ENCODE measurements at regions not wholly inside any gene's neighbourhood (a gene's known extent, or its start where the extent isn't known, plus 50 kb on each side); places are given as distances from the start of the nearest gene placed in this dataset.
"Not testable (repeated sequence)": the region's sequence is repeated elsewhere in the genome, so short reads cannot be mapped to it uniquely, and the experiment has no call there.

DNA sequence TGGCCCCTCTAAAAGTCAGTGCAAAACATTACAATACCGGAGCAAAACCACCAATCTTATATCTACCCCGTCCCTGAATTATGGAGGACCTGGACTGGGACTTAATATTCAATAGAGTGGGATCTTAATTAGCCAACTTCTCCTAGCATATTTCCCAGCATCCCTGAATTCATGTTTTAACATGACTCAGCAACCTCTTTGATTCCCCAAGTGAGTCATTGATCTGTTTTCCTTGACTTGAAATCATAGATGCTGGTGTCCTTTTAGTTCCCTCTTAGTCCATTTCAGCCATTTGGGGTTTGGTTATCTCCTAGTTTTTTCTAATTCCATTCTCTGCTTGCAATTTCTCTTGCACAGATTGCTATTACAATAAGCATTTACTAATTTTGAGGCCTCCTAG lies 677.7 kb upstream of the CELF4 start:
- no peak for DNase-seq

DNA sequence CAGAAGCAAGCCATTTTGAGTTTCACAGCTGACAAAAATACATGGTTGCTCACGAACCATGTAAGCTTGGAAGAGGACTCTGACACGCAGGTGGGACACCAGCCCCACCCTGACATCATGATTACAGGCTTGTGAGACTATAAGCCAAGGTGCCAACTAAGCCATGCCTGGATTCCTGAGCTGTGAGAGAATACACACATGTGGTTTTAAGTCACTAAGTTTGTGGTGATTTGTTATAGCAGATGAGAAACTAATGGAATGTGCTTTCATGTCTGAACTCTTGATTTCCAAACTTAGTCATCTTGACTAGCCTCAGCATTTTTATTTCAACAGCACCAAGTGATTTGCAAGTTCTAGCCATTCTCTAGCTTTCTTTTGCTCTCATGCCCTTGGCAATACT lies 676.1 kb upstream of the CELF4 start:
- no peak for DNase-seq

DNA sequence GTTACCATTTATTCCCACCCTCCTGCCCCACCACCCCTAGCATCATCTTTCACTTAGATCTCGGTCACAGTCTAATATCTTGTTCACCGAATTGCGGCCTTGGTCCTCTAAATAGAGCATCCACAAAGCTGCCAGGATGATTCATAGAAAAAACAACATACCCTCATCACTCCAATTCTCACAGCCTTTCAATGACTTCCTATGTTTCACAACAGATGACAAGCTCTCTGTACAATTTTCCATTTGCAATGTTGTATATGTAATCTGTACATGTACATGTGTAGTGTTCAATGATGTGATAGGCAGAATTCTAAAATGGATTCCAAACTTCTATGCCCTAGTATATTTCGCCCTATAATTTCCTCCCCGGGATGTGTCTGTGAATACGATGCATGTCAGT lies 675.6 kb upstream of the CELF4 start:
- no peak for DNase-seq

DNA sequence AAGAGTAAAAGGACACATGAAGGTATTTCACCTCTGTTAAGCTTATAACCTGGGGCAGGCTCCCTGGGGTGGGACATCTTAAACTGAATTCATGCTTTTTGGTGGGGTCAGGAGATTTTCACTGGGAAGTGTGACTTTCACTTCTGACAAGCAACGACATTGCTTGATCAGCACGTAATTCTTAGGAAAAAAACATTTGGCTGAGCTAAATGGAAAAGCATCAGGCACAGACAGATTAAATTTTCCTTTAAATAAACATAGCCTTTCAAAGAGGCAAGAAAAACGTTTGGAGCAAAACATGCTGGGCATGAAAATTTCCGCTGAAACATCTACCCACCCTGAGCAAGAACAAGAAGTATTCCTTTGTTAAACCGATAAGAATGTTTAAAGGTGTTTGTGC lies 674.0 kb upstream of the CELF4 start:
- no peak for DNase-seq

DNA sequence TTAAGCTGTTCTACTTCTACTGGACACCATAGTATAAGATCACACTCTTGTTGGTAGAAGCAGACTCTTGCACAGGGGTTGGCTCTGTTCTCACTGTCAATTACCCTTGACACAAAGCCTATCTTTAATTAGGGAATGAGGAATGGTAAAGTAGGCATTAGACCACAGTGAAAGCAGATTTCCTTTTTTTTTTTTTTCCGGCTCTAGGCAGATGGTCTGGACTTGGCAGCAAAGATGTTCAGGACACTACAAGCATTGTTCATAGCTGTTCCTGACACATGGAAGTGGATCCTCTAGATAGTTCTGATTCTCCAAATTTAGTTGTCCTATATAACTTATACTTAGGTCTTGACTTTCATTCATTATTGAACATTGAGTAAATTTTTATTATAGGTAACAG lies 672.2 kb upstream of the CELF4 start:
- no peak for DNase-seq

DNA sequence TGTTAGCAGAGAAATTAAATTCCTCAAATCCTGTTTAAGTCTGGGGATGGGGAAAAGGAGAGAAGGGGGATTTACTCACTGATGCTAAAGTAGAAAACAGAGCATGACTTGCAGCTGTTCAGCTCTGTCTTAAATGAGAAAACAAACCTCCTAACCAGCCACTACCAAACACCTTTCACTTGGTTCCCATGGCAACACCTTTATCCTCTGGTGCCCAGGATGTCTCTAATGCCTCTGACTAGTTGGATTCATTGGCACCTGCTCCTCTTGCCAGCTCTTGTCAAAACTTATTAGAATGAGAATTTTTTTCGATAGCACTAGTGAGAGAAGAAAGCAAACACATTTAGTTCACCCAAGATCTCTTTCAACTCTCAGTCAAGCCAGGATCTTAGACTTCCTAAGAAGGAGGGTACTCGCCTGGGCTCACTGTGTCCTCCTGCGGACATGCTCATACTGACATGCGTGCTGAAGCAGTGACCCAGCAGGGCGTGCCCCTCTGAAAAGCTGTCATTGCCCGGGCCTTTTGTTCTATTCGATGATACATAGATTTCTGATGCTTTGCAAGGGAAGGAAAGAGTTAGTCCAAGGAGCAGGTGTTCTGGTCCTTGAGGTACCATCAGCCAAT lies 656.0 kb upstream of the CELF4 start:
- DNase-seq: no peak

DNA sequence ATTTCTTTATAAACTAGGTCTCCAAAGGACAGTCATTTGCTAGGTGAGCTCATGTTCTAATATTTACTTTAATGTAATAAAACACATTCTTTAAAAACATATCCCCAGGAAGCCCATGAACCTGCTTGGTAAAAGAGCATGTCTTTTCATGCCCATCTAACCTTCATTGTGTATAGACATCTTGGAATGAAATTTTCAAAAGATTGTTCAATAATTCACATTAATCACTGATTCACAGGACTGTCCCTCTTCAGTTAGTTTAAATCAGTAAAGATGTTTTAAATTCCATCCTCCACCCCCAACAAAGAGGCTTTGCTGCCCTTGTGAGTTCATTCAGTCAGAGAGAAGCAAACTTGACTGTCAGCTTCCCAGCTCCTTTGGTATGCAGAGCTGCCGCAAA lies 633.4 kb upstream of the CELF4 start:
- DNase-seq: no peak

DNA sequence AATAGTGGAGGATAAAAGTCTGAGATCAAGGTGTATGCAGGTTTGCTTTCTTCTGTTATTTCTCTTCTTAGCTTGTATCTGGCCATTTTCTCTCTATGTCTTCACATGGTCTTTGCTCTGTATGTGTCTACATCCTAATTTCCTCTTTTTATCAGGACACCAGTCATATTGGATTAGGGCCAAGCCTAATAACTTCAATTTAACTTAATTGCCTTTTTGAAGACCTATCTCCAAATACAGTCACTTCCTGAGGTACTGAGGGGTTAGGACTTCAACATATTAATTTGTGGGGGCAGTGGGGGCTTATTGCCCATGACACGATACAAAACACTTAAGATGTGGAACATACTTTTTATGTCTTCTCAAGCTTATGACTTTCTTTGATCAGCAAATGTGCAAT lies 632.9 kb upstream of the CELF4 start:
- DNase-seq: no peak

DNA sequence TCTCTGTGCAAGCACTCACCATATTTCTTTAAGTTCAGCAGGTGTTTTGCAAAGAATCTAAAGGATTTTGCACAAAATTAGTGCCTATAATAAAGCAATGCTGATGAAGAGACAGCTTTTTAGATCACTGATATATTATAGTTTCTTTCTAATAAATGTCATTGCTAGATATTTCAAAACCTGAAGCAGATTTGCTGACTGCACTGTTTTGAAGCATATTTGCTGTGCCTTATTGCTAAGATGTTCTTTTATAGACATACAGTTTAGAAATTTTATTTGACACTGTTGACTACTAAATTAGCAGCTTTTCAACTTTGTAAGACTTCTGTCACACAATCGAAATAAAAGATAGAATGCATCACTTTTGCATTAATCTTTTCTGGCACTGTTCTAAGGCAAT lies 620.9 kb upstream of the CELF4 start:
- no peak for DNase-seq

DNA sequence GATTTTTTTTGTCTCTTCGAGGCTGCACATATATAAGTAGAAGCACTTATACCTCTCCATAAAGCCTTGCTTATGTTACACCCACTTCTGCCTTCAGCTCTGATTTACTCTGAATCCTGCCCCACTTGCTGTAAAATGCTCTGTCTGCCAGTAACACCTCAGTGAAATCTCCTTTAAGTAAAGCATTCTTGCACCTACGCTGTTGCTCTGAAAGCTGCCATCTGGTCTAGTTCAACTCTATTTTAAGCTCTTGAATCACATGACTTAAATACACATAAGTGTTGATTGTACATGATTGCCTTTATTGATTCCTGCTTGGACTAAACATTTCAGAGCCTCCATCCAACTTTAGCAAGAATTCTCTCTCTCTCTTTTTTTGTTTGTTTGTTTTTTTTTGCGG lies 609.0 kb upstream of the CELF4 start:
- no peak for DNase-seq

DNA sequence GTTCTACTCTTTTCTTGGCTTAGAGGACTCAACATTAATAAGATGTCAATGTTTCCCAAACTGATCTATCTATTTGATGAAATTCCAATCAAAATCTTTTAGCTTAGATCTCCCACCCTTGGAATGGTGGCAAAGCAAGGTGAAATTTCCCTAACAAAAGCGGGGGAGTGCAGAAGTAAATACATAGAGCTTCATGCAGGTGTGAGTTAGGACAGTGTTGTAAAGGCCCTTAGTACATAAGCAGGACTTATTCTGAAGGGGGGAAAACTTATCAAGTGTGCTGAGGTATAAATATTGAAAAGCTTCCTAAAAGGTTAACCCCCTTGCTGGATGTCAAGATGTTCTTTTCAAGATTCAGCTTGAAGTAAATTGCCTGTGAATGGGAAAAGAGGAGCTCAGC lies 608.6 kb upstream of the CELF4 start:
- no peak for DNase-seq

DNA sequence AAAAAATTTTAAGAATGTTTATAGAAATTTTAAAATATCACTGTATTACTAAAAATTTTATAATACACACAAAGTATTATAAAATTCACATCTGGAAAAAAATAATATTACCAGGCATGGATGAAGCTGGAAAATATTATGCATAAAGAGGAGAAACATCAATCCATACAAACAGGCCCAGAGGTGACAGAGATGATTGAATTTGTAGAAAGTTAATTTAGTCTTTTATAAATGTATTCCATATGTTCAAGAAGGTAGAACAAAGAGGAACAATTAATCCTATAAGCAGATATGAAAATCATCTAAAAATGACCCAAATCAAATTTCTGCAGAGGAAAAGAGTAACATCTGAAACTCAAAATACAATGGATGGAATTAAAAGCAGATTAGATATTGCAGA lies 605.2 kb upstream of the CELF4 start:
- DNase-seq: no peak

DNA sequence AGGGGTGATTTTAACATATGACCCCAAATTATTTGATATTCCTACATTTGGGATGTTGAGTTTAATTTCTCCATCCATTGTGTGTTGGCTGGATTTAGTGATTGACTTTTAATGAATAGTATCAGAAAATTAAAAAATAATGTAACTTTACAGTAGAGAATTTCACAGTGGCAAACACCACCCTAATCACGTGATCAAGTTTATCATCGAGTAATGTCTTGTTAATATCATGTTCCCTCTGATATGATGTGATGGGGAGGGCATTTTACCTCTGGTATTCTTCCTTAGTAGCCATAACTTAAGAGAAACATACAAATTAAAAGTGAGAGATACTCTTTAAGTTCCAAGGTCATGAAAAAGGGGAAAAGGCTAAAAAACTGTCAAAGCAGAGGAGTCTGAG lies 602.0 kb upstream of the CELF4 start:
- no peak for DNase-seq

DNA sequence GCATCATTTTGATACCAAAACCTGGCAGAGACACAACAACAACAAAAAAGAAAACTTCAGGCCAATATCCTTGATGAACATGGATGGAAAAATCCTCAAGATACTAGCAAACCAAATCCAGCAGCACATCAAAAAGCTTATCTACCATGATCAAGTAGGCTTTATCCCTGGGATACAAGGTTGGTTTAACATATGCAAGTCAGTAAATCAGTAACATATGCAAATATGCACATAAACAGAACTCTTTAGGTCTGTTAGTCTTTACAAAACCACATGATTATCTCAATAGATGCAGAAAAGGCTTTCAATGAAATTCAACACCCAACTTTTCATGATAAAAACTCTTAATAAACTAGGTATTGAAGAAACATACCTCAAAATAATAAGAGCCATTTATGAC lies 587.5 kb upstream of the CELF4 start:
- not testable (repeated sequence) for DNase-seq

DNA sequence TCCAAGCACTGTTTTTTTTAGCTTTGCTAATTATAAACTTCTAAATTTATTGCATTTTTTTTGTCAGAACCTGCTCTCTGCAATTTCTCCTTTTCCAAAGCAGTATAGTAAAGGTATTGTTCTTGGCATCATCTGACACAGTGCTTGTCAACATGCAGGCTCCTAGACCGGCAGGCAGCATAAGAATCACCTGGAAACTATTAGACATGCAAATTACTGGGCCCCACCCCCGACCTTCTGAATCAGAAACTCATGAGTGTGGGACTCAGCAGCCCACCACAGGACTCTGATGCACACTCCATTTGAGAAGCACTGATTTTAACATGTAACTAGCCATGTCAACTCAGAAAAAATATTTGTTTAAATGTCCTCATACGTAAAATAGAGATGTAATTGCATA lies 551.1 kb upstream of the CELF4 start:
- no peak for DNase-seq

DNA sequence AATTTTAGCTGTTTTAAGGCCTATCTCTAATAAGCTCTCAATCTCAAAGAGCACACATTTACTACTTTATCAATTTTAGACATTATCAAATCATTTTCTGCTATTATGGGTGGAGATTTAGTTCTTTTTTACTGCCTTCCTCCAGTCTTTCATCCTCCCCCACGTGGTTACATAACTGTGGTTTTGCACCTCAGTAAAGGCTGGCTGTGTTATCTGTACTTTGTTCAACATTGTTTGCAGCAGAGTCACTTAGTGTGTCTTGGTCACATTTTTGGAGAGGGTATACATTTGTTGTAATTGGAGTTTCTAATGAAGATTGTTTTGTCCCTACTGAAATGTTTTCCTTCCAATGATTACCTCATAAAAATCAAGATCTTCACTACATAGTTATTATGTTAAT lies 549.6 kb upstream of the CELF4 start:
- DNase-seq: no peak

DNA sequence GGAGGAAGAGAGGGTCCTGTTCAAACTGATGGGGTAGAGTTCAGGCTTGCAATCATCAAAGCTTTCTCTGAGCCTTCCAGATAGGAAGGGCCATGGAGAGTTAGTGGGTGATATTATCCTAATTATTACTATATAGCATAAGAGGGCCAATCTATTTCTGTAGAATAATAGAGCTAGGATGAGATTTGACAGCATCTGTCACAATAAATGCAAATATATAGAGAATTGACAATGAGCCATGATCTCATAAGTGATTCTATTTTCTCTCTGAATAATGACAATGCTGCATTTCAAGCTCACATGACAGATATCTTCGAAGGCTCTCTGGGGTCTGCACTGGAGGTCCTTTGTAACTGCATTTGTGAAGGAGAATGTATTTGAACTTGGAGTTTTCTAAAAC lies 521.9 kb upstream of the CELF4 start:
- DNase-seq: no peak

DNA sequence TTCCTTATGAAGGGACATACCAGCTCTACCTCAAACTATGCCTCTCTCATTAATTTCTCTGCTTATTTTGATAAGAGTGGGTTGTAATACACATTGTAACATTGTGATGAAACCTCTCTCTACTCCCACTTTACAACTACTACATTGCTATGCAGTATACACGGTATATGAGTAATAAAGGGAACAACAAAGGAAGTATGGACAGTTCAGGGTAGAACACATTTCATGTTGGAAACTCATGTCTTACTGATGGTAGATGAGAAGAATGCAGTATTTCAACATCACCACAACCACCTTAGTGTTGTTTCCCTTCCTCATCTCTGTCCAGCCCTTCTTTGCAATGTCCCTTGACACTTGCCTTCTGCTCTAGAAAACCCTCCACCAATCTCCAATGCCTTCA lies 515.9 kb upstream of the CELF4 start:
- no peak for DNase-seq

DNA sequence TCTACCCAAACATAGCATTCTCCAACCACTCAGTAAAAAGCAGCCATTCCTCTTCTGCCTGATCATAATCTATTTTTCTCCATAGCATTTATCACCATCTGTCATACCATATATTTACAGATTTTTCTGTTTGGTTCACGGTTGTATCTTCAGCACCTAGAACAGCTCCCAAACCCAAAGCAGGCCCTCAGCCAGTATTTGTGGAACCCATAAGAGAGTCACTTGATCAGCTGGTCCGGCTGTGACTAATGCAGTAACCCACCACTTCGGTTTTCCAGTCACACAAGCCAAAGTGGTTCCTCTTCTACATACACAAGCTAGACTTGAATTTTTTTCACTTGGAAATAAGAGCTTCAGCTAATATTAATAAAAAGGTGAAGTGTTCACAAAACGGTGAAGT lies 511.6 kb upstream of the CELF4 start:
- DNase-seq: no peak

DNA sequence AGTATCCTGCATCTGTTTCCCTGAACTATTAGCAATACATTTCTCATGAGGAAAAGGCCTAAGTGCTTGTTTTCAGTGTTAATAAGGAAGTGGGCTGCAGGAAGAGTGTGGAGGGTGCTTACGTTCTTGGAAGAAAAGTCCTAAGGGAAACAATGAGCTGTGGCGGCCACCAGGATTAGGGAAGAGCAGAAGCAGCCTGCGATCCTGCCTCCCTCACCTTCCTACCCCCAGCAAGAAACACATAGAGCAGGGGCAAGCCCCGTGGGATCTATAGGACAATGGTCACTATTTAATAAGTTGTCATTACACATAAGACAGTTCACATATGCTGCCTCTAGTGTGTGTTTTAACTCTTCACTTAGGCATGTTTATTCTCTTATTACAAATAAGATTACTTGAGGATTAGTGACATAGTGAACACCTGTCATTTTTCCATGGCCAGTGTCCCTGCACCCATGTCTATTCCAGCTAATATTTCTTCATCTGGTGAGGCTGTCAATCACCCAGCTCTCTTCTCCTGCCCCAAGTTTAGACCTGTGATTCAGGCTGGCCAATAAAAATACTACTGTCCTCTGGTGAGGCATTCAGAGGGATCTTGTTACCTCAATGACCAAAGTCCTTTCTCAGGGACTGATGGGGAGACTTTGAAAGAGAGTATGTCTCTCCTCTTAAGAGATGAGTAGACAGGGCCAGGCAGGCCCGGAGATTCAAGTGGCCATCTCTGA lies 510.9 kb upstream of the CELF4 start:
- no peak for DNase-seq

DNA sequence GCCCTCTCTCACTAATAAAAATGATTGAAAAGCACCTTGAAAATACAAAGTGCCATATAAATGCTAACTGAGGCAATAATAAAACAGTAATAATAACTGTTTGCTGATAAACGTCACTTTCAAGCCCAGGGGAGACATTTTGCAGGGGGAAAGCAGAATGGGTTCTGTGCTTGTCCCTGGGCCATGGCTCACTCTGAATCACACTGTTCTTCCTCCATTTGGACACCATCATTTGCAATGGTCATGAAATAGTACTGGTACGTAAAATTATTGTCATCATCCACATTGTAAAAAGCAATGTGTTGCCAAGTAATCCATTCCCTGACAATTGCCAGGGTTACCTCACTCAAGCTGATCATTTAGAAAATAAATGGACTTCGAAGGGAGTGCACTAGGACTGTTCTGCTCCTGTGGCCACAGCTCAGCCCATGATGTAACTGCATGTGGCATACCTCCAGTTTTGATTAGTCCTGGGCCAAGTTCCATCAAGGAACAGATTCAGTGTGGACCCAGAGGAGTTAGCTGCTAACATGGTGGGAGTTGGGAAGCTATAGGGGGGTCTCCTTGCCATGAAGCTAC lies 508.8 kb upstream of the CELF4 start:
- DNase-seq: no peak

DNA sequence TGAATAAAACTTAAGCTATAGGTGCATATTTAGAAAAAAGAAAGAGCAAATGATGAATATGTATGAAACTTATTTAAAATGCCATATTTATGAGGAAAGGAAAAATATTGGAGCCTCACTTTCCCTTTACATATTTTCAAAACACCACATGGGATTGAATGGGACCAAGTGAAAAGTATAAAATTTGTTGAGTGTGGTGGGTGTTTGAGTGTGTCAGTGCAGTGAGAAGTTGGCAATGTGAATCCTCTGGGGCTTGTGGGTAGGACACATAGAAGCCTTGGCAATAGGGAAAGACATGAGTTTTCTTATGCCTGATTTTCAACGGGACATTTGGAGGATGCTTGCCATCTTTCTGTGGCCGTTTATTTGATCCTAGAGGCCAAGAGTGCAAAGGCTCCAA lies 502.2 kb upstream of the CELF4 start:
- DNase-seq: no peak

DNA sequence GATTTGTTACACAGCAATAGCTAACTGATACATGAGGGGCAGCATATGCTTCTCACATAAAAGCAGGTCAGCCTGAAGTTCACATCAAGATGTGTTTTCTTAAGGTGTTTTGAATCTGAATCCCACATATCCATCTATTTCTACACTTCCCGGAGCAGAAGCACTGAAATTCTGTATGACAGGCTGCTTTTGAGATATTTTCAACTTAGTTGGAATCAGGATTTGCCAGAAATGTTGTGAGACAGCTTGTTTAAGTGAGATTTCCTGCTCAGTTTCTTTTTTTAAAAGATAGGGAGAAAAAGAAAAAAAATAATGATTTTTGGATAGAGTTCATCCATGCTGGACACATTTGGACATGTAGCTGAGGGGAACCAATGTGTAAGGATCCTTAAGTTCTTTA lies 501.5 kb upstream of the CELF4 start:
- no peak for DNase-seq

DNA sequence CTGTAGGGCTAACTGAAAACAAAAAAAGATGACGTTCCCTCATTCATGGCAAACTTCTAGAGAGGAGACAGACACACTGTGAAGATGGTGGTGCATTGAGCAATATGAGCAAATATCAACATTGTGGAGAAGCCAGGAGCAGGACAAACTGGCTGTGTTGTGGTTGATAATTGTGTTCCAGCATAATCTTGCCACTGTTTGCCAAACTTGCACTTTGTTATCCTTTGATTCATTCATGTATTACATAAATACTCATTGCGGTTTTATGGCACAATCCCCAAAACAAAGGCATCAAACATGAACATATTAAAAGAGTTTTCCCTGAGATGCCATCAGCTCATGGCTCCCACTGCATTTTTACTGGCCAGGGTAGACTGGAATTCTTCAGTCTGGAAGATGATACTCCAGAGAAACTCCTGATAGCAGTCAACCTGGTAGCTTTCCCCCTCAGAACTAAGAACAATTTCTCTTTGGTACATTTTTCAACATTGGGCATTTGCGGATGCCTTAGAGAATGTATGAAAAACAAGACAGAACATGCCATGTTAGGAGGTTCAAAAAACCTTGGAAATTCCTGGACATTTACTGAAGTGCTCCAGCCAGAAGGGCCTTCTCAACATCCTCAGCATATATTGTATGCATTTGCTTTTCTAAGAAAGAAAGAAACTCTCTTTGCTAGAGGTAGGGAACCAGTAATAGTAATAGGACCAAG lies 487.4 kb upstream of the CELF4 start:
- no peak for DNase-seq

Data from NCI-H2081 treated with DMSO at 0.1 percent for 48 hours (cell line).